ENCODE measurements at regions not wholly inside any gene's neighbourhood (a gene's known extent, or its start where the extent isn't known, plus 50 kb on each side); places are given as distances from the start of the nearest gene placed in this dataset.

- intact Hi-C loops (cut with micrococcal nuclease; ENCODE audit: unreplicated experiment) = no loop called here
- H4K20me1 ChIP-seq (ENCODE audit: insufficient read depth) = no peaks in the 10 kb centered on the region
- no peaks in the 10 kb centered on the region for H3K27me3 ChIP-seq (ENCODE audit: insufficient read depth, low read depth)
- CTCF ChIA-PET = no interaction called here
- no TSS peak for BruUV-seq (replicated peaks)
- H3K27ac ChIP-seq = no peak overlapping the region
- no peak overlapping the region for H3K4me2 ChIP-seq
- H3K36me3 ChIP-seq (ENCODE audit: low read depth) = no peaks in the 10 kb centered on the region
- H3K79me2 ChIP-seq (ENCODE audit: low read depth) = no peaks in the 10 kb centered on the region
- no peaks in the 10 kb centered on the region for H3F3A ChIP-seq (ENCODE audit: insufficient read depth, low read depth)
- no peak for DNase-seq
- POLR2A ChIA-PET (ENCODE audit: unreplicated experiment) = no interaction called here
- no peaks in the 10 kb centered on the region for H3K9me2 ChIP-seq (ENCODE audit: insufficient read depth)
- peak; percentile 59 for TF ChIP-seq CTCF (conservative IDR thresholded peaks at IDR 0.05)
- TF ChIP-seq EZH2 (IDR thresholded peaks at IDR 0.05; ENCODE audit: low read depth) = no peak
- H3K4me1 ChIP-seq (replicated peaks; ENCODE audit: insufficient read depth) = no peaks in the 10 kb centered on the region
- no peak overlapping the region for H3K4me3 ChIP-seq
- 0 out of 2 replicates have a peak, but pooled peaks cover 4% of the 10 kb centered on the region for H3K9me3 ChIP-seq (ENCODE audit: insufficient read depth, low read depth)
- H2AFZ ChIP-seq = no peak overlapping the region
Observed at GRCh38 chr17:71959154-71959553, 161.7 kb upstream of the SOX9 start.

DNA sequence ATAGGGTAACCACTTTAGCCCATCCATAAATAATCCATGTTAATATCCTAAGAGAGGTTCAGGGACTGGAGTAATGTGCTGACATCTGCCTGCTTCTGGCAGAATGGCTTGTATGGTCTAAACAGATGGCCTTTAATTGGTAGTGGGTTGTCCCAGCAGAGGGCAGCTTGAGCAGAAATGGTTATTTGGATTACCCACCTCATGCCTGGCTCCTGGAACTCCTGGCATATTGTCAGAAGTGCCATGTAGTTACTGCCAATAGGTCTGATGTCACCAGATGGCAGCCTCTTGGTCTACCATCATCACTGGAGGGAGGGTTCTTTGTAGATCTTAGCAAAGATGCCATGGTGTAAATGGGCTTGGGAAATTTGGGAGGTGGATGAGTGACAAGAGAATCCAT lies 157.5 kb upstream of the SOX9 start:
- TF ChIP-seq CTCF (conservative IDR thresholded peaks at IDR 0.05) = no peak
- no peak for TF ChIP-seq EZH2 (IDR thresholded peaks at IDR 0.05; ENCODE audit: low read depth)
- no peak for DNase-seq
- H3K9me3 ChIP-seq (ENCODE audit: insufficient read depth, low read depth) = 0 out of 2 replicates have a peak, but pooled peaks cover 8% of the 10 kb centered on the region
- BruUV-seq (replicated peaks) = no TSS peak
- no peak overlapping the region for H3K4me2 ChIP-seq
- no peaks in the 10 kb centered on the region for H3K4me1 ChIP-seq (replicated peaks; ENCODE audit: insufficient read depth)
- POLR2A ChIA-PET (ENCODE audit: unreplicated experiment) = no interaction called here
- no peaks in the 10 kb centered on the region for H4K20me1 ChIP-seq (ENCODE audit: insufficient read depth)
- H3K4me3 ChIP-seq = no peak overlapping the region
- CTCF ChIA-PET = no interaction called here
- no peaks in the 10 kb centered on the region for H3K27me3 ChIP-seq (ENCODE audit: insufficient read depth, low read depth)
- H3K36me3 ChIP-seq (ENCODE audit: low read depth) = no peaks in the 10 kb centered on the region
- H3K79me2 ChIP-seq (ENCODE audit: low read depth) = no peaks in the 10 kb centered on the region
- no peaks in the 10 kb centered on the region for H3F3A ChIP-seq (ENCODE audit: insufficient read depth, low read depth)
- intact Hi-C loops (cut with micrococcal nuclease; ENCODE audit: unreplicated experiment) = loop anchor here (10.0 kb wide), 1 partner anchor 489 kb away; no protein-coding TSS in a partner anchor
- no peak overlapping the region for H2AFZ ChIP-seq
- H3K27ac ChIP-seq = no peak overlapping the region
- H3K9me2 ChIP-seq (ENCODE audit: insufficient read depth) = no peaks in the 10 kb centered on the region

- H2AFZ ChIP-seq = no peak overlapping the region
- BruUV-seq (replicated peaks) = no TSS peak
- H3K4me1 ChIP-seq (replicated peaks; ENCODE audit: insufficient read depth) = no peaks in the 10 kb centered on the region
- H3K9me2 ChIP-seq (ENCODE audit: insufficient read depth) = no peaks in the 10 kb centered on the region
- TF ChIP-seq CTCF (conservative IDR thresholded peaks at IDR 0.05) = no peak
- TF ChIP-seq EZH2 (IDR thresholded peaks at IDR 0.05; ENCODE audit: low read depth) = no peak
- H3K9me3 ChIP-seq (ENCODE audit: insufficient read depth, low read depth) = 0 out of 2 replicates have a peak, but pooled peaks cover 8% of the 10 kb centered on the region
- no peak for DNase-seq
- H3K79me2 ChIP-seq (ENCODE audit: low read depth) = no peaks in the 10 kb centered on the region
- H3K27me3 ChIP-seq (ENCODE audit: insufficient read depth, low read depth) = no peaks in the 10 kb centered on the region
- intact Hi-C loops (cut with micrococcal nuclease; ENCODE audit: unreplicated experiment) = loop anchor here (10.0 kb wide), 1 partner anchor 489 kb away; no protein-coding TSS in a partner anchor
- H3K27ac ChIP-seq = no peak overlapping the region
- no peaks in the 10 kb centered on the region for H3K36me3 ChIP-seq (ENCODE audit: low read depth)
- ChIA-PET POLR2A (ENCODE audit: unreplicated experiment) (no interaction called here), CTCF (no interaction called here)
- no peak overlapping the region for H3K4me2 ChIP-seq
- no peaks in the 10 kb centered on the region for H4K20me1 ChIP-seq (ENCODE audit: insufficient read depth)
- H3K4me3 ChIP-seq = no peak overlapping the region
- no peaks in the 10 kb centered on the region for H3F3A ChIP-seq (ENCODE audit: insufficient read depth, low read depth)
Observed at GRCh38 chr17:71963791-71964190, 157.0 kb upstream of the SOX9 start.

Measured in PC-9 (cell line).